Stimulated activated CD4-positive, alpha-beta T cell treated with anti-CD3 and anti-CD28 coated beads, Interleukin-1b, Interleukin-23, amount 100 ng/mL, for 4 hours (primary cell): ENCODE measurements at regions not wholly inside any gene's neighbourhood (a gene's known extent, or its start where the extent isn't known, plus 50 kb on each side); places are given as distances from the start of the nearest gene placed in this dataset.

Experiments used
- DNase-seq, 2 donors: peaks; one replicate each; pipeline ENCODE4 v3.0.0-alpha.2; 2020; ENCODE audit warnings: low read depth in 2 of 2

DNA sequence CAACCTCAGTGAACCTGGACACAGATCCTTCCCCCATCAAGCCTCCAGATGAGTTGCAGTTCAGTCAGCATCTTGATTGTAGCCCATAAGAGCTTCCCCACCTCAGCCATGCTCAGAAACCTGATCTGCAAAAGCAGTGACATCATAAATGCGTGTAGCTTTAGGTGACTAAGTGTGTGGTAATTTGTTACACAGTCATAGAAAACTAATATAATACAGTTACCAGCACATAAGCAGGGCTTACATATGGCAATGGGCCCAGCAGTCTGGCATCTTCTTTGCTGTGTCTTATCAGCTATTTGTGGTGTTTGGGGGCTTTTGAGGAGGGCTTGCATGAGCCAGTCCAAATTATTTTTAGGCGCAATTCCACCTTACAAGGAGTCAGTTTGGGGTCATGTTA, 807.0 kb downstream of the SLC4A3 start:
- DNase-seq = no peak

- DNase-seq = no peak
Observed at GRCh38 chr2:220437938-220438337, 810.5 kb downstream of the SLC4A3 start.

DNA sequence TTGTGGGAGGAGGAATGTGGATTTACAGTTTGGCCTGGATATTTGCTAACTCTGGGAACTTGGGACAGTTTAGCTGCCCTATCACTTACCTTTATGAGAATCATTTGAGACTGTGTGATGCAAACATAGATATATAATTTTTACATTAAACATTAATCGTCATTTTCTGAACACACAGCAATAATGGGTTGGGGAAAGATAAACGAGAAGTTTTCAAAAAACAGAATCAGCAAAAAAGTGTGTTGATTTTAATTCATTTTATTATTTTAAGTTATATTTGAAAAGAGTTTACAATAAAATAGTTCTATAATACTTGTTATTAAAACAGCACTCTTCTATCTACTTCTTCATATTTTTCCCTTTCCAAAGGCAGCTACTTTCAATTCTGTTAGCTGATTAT, 813.3 kb downstream of the SLC4A3 start:
- DNase-seq = no peak

DNA sequence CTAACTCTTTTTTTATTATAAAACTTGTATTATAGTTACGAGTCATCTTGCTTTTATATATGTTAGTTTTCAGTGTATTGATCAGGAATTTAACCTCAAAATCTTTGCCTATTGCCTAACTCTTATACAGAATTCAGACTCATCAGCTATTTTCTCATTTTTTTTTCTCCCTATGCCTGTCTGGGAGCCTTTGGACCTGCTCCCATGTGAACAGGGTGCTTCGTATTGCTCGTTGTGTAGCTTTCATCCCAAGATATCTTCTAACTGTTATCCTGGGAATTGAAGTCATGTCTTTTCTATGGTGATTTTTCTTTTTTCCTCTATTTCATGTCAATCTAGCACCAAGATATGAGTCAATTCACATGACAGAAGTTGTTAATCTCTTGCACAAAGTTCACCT, 814.0 kb downstream of the SLC4A3 start:
- no peak for DNase-seq

GRCh38 chr2:220442012-220442411, 814.6 kb downstream of the SLC4A3 start:
- no peak for DNase-seq

- no peak for DNase-seq
Observed at GRCh38 chr2:220445429-220446105, 818.1 kb downstream of the SLC4A3 start.

GRCh38 chr2:220446106-220446712, 818.8 kb downstream of the SLC4A3 start:
- DNase-seq = no peak

DNA sequence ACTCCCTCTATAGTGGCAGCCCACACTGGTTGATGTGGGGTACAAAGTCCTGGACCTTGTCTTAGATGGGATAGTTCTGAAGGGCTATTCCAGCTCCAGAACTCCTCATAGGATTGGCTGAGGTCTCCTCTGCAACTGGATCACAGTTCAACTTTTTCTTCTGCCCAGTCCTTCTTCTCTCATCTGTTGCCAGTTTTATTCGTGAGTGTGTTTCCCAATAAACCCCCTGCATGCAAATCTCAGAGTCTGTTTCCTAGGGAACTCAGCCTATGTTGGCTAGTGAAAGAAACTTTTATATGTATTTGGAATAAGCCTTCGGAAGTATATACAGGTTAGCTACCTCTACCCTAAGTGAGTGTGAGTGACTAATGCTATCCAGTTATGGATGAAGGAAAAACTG, 823.4 kb downstream of the SLC4A3 start:
- DNase-seq = no peak

DNA sequence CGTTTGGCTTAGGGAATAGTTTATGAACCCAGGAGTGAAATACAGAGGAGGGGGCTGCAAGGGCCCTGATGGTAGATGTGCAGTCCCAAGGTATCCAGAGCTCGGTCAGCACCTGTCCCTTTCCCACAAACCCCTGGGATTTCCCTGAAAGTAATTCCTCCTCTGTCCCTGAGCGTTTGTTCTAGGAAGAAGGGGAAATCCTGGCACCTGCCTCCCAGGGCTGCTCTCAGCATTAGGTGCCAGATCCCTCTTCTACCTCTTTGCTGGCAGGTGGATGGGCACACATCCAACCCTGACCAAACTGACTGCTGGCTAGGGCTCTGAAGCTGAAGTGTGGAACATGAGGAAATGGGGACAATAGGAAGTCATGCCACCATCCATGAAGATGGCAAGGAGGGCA, 824.0 kb downstream of the SLC4A3 start:
- no peak for DNase-seq

GRCh38 chr2:220452561-220452960, 825.1 kb downstream of the SLC4A3 start:
- DNase-seq = no peak

DNA sequence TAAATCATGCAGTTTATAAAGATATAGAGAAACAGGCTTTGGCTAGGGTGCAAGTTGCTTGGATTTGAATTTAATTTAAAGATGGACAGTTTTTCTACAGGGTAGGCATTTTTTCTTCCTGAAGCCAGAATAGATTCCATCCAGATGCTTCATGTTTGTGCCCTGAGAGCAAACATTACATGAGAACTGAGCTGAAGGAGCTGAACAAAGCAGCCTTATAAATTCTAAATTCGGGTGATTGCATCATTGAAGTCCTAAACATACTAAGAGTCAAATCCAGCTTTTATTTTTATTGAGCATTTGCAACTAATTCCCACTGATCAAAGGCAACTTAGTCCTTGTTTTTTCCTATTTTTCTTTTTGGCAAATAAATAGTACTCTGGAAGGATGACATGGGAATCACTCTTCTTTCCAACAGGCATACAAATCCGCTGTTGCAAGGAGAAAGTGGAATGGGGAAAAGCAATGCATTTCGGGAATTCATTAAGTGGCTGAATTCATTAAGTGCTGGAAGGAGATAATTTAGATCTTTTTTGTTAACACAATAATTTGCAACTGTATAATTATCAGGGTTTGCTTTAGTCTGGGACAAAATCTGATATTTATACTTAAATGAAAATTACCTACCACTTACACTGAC, 828.0 kb downstream of the SLC4A3 start:
- no peak for DNase-seq

GRCh38 chr2:220458051-220458450, 830.6 kb downstream of the SLC4A3 start:
- no peak for DNase-seq

GRCh38 chr2:220460257-220460985, 833.0 kb downstream of the SLC4A3 start:
- no peak for DNase-seq

- no peak for DNase-seq
Observed at GRCh38 chr2:220463876-220464275, 836.4 kb downstream of the SLC4A3 start.

GRCh38 chr2:220465700-220466099, 838.3 kb downstream of the SLC4A3 start:
- DNase-seq = no peak

- DNase-seq = no peak
Observed at GRCh38 chr2:220466251-220466691, 838.8 kb downstream of the SLC4A3 start.

DNA sequence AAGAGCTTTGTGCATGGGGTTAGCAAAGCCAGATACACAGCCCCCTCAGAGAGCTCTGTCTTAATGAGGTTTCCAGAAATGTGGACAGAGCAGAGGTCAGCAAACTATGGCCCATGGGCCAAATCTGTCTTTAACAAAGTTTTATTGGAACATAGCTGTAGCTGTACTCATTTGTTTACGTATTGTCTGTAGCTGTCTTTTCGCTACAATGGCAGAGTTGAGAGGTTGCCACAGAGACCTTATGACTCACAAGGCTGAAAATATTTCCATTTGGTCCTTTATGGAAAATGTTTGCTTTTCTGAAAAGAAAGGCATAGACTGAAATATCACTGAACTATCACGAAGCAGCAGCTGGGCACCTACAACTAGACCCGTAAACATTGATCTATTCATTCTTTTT, 841.8 kb downstream of the SLC4A3 start:
- DNase-seq = no peak

GRCh38 chr2:220473611-220474010, 846.2 kb downstream of the SLC4A3 start:
- DNase-seq = no peak

DNA sequence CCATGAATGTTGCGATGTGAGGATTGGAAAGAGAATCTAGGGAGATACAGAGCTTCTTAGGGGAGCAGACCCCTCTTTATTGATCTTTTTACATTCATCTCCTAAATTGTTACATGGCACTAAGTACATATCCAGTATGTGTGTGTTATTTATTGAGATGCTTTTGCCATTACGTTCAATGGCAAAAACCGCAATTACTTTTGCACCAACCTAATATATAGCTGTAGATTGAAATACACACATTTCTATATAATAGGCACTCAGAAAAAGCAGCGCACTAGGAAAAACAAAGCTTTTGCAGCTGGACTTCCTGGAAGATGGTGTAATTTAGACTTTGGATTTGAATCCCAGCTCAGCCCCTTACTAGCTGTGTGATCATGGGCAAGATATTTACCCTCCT, 849.4 kb downstream of the SLC4A3 start:
- DNase-seq = no peak

DNA sequence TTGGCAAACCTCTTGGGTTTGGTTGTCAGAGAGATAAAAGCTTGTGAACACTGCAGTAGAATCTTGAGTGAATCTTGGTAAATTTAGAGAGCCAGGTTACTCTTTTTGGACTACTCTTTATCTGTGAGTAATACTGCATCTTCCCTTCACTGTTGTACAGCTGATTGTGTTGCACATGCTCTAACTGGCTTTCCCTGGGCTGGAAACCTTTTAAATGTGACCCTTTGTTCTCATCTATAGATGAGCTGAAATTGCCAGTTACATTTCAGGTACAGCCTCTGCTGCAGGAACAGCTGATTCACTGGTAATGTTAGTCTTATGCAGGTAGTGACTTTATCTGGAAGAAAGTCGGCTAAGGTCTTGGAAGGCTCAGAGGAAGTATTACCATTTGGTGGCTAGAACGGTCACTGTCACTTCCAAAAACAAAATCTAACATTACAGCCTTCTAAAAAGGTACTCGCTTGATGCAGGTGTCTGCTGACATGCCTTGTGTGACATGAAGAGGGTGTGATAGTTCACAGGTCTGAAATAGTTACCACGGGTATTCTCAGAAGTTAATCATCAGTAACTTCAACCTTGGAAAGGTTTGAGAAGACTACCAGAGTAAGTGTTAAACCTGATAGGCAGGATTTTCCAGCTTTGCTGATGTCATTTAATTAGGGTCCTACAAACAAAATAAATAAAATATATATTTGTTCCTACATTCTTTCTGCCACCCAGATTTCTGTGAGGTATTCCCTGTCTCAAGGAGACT, 851.1 kb downstream of the SLC4A3 start:
- no peak for DNase-seq

GRCh38 chr2:220482716-220483115, 855.3 kb downstream of the SLC4A3 start:
- no peak for DNase-seq

DNA sequence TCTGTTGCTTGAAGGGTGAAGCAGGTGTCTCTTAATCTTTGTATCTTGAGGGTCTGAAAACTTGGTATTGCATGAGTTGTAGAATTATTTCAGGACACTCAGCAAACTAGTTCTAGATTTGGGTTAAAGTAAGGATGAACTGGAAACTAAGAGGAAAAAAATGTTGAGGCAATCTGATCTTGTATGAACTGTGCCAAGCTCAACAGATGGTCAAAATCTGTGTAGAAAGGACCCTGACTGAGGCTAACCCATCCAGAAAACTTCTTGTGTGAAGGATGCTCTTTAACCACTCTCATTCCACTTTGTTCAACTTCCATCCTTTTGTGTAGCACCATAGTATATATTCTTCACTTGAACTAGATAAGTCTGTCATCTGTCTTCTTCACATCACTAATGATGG, 861.7 kb downstream of the SLC4A3 start:
- no peak for DNase-seq
